NCI-H2107 treated with DMSO at 0.1 percent for 48 hours (cell line): ENCODE measurements at regions not wholly inside any gene's neighbourhood (a gene's known extent, or its start where the extent isn't known, plus 50 kb on each side); places are given as distances from the start of the nearest gene placed in this dataset.

Experiments
- DNase-seq: peaks from one replicate; lab custom pipeline; 2025; ENCODE audit not compliant: unreplicated experiment; lab: John Stamatoyannopoulos, UW

GRCh38 chr14:86882818-86883217, 1110.2 kb downstream of the GALC start:
- DNase-seq: no peak

GRCh38 chr14:86865934-86866333, 1127.0 kb downstream of the GALC start:
- no peak for DNase-seq

DNA sequence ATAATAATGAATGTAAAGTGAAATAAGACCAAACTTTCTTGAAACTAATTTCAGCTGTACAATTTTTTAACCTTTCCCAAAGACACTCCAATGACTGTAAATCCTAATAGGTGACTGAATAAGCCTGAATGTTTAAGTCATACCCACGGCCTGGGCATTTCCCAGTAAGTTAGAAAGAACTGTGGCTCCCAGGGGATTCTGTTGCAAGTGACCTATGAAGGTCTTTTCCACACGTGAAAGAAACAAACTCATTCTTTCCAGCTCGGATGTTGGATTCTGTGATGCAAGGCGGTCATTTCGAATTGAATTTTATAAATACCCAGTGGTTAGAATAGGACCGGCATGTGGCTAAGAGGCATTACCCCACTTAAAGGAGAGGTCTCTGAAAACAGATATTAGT, 1134.4 kb downstream of the GALC start:
- DNase-seq: no peak

DNA sequence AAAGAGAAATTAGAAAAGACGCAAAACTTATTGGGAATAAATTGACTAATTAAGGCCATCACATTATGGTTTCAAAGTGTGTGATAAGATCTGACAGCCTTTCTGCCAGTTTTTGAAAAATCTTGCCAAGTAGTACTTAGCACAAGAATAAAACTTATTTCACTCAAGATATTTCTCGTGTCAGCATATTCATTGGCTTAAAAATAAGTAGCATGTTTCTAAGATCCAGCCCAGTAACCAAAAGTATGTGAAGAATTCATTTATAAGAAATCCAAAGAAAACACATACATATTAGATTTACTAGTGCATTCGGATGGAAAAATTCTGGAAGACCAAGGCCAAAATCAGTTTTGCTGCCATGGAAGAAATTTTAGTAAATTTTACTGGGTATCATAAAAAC, 1135.0 kb downstream of the GALC start:
- DNase-seq: no peak

GRCh38 chr14:86852530-86852929, 1140.5 kb downstream of the GALC start:
- DNase-seq: no peak

- no peak for DNase-seq
Measured at GRCh38 chr14:86847140-86847539, 1145.8 kb downstream of the GALC start.

DNA sequence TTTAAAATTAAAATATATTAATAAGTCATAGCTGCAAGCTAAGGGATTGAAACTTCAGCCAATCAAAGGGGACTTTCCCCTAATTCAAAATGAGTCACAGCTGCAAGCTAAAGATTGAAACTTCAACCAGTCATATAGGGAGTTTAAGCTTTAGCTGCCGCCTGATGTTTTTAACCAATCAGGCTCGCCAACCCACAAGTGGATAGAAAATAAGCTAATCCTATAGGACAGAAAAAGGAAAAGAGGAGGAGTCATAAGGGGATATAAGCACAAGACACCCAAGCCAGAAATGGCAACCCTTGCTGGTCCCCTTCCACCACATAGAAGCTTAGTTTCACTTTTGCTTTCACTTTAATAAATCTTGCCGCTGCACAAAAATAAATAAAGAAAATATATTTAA, 1154.6 kb downstream of the GALC start:
- no peak for DNase-seq

GRCh38 chr14:86826661-86827060, 1166.3 kb downstream of the GALC start:
- DNase-seq: no peak

DNA sequence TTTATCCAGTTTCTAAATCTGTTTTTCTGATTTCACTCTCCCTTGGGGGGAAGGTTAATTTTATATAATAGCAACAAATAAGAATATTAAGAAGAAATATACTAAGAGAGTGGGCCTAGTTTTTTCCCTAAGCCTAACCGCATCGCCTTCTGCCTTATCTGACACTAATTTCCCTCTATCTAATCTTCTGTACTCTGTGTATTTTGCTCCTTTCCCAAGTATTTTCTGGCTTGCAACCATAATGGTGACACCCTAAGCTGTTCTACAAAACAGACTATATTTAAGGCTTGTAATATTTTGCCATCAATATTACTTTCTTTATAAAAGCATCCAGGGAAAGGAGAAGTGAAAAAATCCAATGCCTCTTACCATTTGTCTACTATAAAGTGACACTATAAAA, 1168.8 kb downstream of the GALC start:
- no peak for DNase-seq

DNA sequence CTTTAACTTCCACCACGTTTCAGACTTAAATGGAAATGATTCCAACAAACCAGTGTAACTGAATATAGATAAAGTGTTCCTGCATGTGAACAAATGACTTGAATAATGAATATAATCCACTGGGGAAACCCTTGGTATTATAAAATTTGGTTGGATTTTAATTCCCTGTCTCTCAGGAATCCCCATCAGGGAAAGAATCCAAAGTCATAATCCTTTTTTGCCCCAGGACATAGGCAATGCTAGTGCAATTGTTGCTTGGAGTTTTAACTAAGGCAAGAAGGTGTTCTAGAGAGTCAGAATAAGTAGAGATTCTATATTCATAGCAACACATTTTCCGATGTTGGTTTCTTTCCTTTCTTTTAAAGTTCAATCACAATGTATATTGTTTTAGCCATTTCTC, 1169.4 kb downstream of the GALC start:
- DNase-seq: no peak

GRCh38 chr14:86815341-86815740, 1177.6 kb downstream of the GALC start:
- no peak for DNase-seq

DNA sequence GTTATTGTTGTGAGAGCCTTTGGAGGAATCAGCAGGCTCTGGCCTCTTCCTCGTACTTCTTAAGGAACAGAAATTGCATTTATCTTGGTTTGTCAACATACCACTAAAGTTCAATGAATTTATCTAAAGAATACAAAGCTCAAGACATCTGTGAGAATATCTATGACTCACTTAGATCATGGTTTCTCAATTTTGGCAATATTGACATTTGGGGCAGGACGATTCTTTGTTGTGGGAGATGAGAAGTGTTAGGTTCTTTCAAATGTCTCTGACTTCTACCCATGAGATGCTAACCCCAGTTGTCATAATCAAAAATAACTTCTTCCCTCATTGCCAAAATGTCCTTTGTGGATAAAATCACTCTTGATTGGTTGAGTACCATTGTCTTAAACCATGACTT, 1190.3 kb downstream of the GALC start:
- no peak for DNase-seq

DNA sequence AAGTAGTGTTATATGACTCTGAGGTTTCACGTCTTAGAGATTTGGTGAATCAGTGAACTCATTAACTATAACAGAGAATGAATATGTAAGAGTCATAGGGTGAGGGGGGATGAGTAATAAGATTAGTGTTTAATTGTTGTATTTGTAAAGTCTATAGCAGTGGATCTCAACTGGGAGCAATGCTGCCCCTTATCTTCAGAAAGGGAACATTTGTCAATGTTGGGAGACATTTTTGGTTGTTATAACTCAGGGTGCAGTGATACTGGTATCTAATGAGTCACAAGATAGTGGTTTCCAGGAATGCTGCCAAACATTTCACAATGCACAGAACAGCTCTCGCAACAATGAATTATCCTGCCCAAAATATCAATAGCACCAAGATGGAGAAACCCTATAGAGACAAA, 1193.7 kb downstream of the GALC start:
- DNase-seq: no peak

- no peak for DNase-seq
Measured at GRCh38 chr14:86798330-86798729, 1194.7 kb downstream of the GALC start.

DNA sequence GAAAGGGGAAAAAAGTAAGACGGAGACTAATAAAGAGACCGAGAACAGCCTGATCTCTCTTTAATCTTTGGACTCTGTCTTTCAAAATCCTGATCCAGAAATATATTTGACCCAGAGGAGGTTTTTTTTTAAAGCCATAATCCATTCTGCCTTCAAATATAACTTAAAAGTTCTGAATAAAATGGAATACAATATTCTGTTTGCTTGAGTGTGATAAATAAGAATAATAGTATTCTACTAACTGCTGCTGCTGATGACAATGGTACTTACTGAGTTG, 1196.0 kb downstream of the GALC start:
- no peak for DNase-seq

- DNase-seq: no peak
Measured at GRCh38 chr14:86796221-86797074, 1196.5 kb downstream of the GALC start.

GRCh38 chr14:86794689-86795088, 1198.3 kb downstream of the GALC start:
- DNase-seq: no peak

- no peak for DNase-seq
Measured at GRCh38 chr14:86790408-86791364, 1202.3 kb downstream of the GALC start.

DNA sequence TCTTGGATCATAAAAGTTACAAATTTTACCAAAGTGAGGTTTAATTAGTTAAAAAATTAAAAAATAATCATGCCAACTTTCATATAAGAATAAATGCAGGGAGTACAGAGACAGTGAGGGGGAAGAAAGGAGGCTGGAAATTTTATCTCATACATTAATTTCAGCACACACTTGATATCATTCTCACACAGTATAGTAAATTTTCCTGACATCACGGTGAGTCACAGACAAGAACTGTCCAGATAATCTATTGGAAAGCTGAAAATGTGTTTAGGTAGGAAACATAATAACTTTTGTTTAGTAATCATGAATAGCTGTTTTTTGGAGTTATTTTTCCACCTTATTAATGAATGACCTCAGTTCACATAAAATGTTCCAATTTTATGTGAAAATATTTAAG, 1204.8 kb downstream of the GALC start:
- no peak for DNase-seq

- peak; percentile 66 for DNase-seq
Measured at GRCh38 chr14:86787717-86788116, 1205.3 kb downstream of the GALC start.

DNA sequence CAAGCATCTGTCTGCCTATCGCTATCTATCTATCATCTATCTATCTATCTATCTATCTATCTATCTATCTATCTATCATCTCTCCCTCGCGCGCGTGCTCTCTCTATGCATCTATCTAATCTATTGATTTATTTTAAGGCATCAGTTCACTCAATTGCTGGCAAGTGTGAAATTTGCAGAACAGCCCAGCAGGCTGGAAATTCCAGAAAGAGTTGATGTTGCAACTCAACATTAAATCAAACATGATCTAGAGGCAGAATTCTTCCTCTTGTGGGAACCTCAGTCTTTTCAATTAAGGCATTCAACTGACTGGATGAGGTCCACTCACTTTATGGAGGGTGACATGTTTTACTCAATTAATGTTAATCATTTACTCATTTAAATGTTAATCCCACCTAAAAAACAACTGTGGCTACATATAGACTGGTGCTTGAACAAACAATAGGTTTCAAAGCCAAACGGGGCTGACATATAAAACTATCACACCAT, 1210.8 kb downstream of the GALC start:
- DNase-seq: no peak

GRCh38 chr14:86780876-86781510, 1212.0 kb downstream of the GALC start:
- no peak for DNase-seq
